ENCODE measurements at regions not wholly inside any gene's neighbourhood (a gene's known extent, or its start where the extent isn't known, plus 50 kb on each side); places are given as distances from the start of the nearest gene placed in this dataset.

GRCh38 chr1:186568221-186568620, 107.3 kb upstream of the PDC start:
- dilution Hi-C loops (cut with MboI; ENCODE audit: extremely low pct_ligation_motif_present, low sequenced_read_pairs): no loop called here

More at GRCh38 chr1:186568221-186568620, 107.3 kb upstream of the PDC start:
- no peaks in the 10 kb centered on the region for H3K79me2 ChIP-seq (ENCODE audit: control insufficient read depth, insufficient read depth, low read length)
- no peak overlapping the region for H3K4me2 ChIP-seq (ENCODE audit: insufficient read depth, low read length)
- TF ChIP-seq CTCF (IDR thresholded peaks at IDR 0.05; ENCODE audit: extremely low read depth in 1 of 2, insufficient read depth in 1 of 2, low read depth in 1 of 2, low read length in 2 of 2) (no peak), POLR2A (IDR thresholded peaks at IDR 0.05; ENCODE audit: low read depth, low read length) (no peak), MYC (IDR thresholded peaks at IDR 0.05; ENCODE audit: low read depth, low read length) (no peak), GATA2 (IDR thresholded peaks at IDR 0.05; ENCODE audit: insufficient read depth, insufficient read length, low read depth, low read length) (no peak), MAX (IDR thresholded peaks at IDR 0.05; ENCODE audit: insufficient read depth, insufficient read length) (no peak), JUN (IDR thresholded peaks at IDR 0.05; ENCODE audit: borderline replicate concordance, insufficient read depth, insufficient read length, low read depth) (no peak), FOS (IDR thresholded peaks at IDR 0.05; ENCODE audit: borderline replicate concordance, insufficient read depth, low read length) (no peak), POLR2AphosphoS5 (IDR thresholded peaks at IDR 0.05; ENCODE audit: insufficient read depth, low read depth, low read length) (no peak), EZH2 (IDR thresholded peaks at IDR 0.05; ENCODE audit: borderline replicate concordance, low read depth, low read length, severe bottlenecking) (no peak)
- no TSS peak for BruUV-seq (replicated peaks)
- H3K27me3 ChIP-seq (ENCODE audit: control insufficient read depth in 2 of 2, insufficient read depth in 2 of 2, low read length in 2 of 2): no peaks in the 10 kb centered on the region
- intact Hi-C loops (cut with micrococcal nuclease): no loop called here
- peaks cover 6% of the 10 kb centered on the region for H3K4me1 ChIP-seq (ENCODE audit: control insufficient read depth, extremely low read depth, insufficient read depth, low read length)
- POLR2A ChIA-PET: no interaction called here
- H3K9me3 ChIP-seq (replicated peaks; ENCODE audit: control insufficient read depth, insufficient read depth, low read length): no peaks in the 10 kb centered on the region
- no peak overlapping the region for H3K9ac ChIP-seq (replicated peaks; ENCODE audit: extremely low read depth, insufficient read depth, low read length)
- CTCF ChIA-PET: interaction anchor here (0.8 to 1.2 kb wide), 2 partner anchors 10 to 164 kb away, joined by 3 to 4 read pairs; no protein-coding TSS in a partner anchor
- DNase-seq (ENCODE audit: low read depth, low spot score): no peak
- H2AFZ ChIP-seq (ENCODE audit: low read depth, low read length): no peak overlapping the region
- no peak overlapping the region for H3K4me3 ChIP-seq (replicated peaks in 1 of 3; ENCODE audit: insufficient read depth in 1 of 3, low read depth in 1 of 3, low read length in 3 of 3)
- H3K27ac ChIP-seq (ENCODE audit: insufficient read depth, low read depth, low read length): no peak overlapping the region
- no peaks in the 10 kb centered on the region for H3K9me1 ChIP-seq (replicated peaks; ENCODE audit: control insufficient read depth, extremely low read depth, insufficient read depth, low read length)
- no peaks in the 10 kb centered on the region for H3K36me3 ChIP-seq (ENCODE audit: control insufficient read depth in 2 of 2, extremely low read depth in 1 of 2, insufficient read depth in 2 of 2, low read length in 2 of 2)
- H4K20me1 ChIP-seq (replicated peaks; ENCODE audit: control insufficient read depth, extremely low read depth, insufficient read depth, low read length): no peaks in the 10 kb centered on the region
- FAIRE-seq: no peak
